Fibroblast of mammary gland (primary cell): ENCODE measurements at regions not wholly inside any gene's neighbourhood (a gene's known extent, or its start where the extent isn't known, plus 50 kb on each side); places are given as distances from the start of the nearest gene placed in this dataset.

ENCODE experiments used
- DNase-seq: peaks from one replicate; pipeline ENCODE4 v3.0.0-alpha.2; 2010; ENCODE audit warnings: low read depth
- H3K4me3 ChIP-seq: 2 replicates; pipeline ENCODE4 v1.5.1; 2011; ENCODE audit warnings: low read depth, mild to moderate bottlenecking, low read length, moderate library complexity; ENCODE audit not compliant: control insufficient read depth
- CTCF ChIP-seq: conservative IDR thresholded peaks from 2 replicates; pipeline ENCODE4 v1.5.1; 2011; ENCODE audit warnings: low read depth, low read length, inconsistent platforms; ENCODE audit not compliant: control insufficient read depth, insufficient read depth

- no peak for DNase-seq
- TF ChIP-seq CTCF: no peak
- H3K4me3 ChIP-seq: no peak overlapping the region
Observed at GRCh38 chr6:156699935-156700334, 77.2 kb upstream of the ARID1B start.

DNA sequence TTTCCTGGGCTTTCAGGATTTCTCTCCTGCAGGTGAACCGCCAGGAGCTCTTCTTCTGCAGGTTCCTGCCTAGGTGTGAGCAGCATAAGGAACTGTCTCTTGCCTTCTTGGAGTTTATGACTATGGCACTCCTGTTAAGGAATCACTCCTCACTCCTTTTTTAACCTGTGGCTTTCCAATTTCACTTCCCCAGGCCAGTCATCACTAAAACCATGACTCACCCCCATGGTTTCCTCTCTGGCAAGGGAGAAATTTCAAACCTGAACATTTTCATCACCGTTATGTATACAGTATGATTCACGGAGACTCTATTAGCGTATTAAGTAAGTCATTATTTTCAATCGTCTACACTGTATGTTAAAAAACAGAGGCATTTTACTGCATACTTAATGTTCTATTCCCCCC is 78.2 kb upstream of the ARID1B start:
- H3K4me3 ChIP-seq: no peak overlapping the region

GRCh38 chr6:156698239-156699016 is 78.8 kb upstream of the ARID1B start:
- H3K4me3 ChIP-seq: no peak overlapping the region
- DNase-seq: no peak
- TF ChIP-seq CTCF: no peak

More for the DNA sequence above, 78.2 kb upstream of the ARID1B start:
- no peak for TF ChIP-seq CTCF
- peak; percentile 83 for DNase-seq

GRCh38 chr6:156697225-156697830 is 79.8 kb upstream of the ARID1B start:
- TF ChIP-seq CTCF: no peak
- H3K4me3 ChIP-seq: no peak overlapping the region
- no peak for DNase-seq

DNA sequence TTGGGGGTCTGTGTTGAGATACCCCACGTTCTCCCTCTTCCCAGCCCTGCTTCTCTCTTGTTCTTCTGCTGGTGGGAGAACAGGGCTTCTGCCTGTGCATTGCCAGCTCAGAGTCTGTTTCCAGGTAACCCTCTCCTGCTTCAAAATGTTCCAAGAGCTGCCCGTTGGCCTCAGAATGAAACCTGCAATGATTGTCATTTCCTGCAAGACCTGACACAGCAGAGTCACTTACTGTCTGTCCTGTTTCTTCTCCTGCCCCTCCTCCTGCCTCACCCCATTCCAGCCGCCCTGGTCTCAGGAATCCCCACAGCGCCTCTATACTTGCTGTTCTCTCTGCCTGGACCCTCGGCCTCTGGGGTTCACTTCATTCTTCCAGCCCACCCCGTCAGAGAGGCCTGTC is 81.4 kb upstream of the ARID1B start:
- H3K4me3 ChIP-seq: no peak overlapping the region
- no peak for TF ChIP-seq CTCF
- DNase-seq: no peak

GRCh38 chr6:156694679-156695078 is 82.5 kb upstream of the ARID1B start:
- DNase-seq: no peak
- H3K4me3 ChIP-seq: no peak overlapping the region
- no peak for TF ChIP-seq CTCF
